Brain microvascular endothelial cell (primary cell): ENCODE measurements at regions not wholly inside any gene's neighbourhood (a gene's known extent, or its start where the extent isn't known, plus 50 kb on each side); places are given as distances from the start of the nearest gene placed in this dataset.

Experiments
- DNase-seq: peaks from one replicate; pipeline ENCODE4 v3.0.0-alpha.2; 2020
- H3K27ac ChIP-seq: fragments of 250-450 bp; sonication (Bioruptor Pico); 2 replicates; pipeline ENCODE4 v1.5.1; 2020; ENCODE audit warnings: mild to moderate bottlenecking, moderate library complexity
- H3K27me3 ChIP-seq: fragments of 250-450 bp; sonication (Bioruptor Pico); replicated peaks from 2 replicates; pipeline ENCODE4 v1.5.1; 2020; ENCODE audit warnings: mild to moderate bottlenecking
- H3K36me3 ChIP-seq: fragments of 250-450 bp; sonication (Bioruptor Pico); replicated peaks from 2 replicates; pipeline ENCODE4 v1.5.1; 2020; ENCODE audit warnings: mild to moderate bottlenecking
- H3K4me3 ChIP-seq: 2 replicates; pipeline ENCODE4 v1.5.1; 2011; ENCODE audit warnings: low read depth, mild to moderate bottlenecking, control low read depth, low read length, moderate library complexity
- in situ Hi-C: cut with HindIII; loops from 2 replicates; pipeline ENCODE4 v1.10.0; 2017; ENCODE audit warnings: low sequenced_read_pairs, low pct_ligation_motif_present
- TF ChIP-seq, protein P1 (sequence below): IDR thresholded peaks from 2 replicates; pipeline ENCODE4 v1.5.1; 2011; ENCODE audit warnings: low read depth, mild to moderate bottlenecking, moderate library complexity, low read length, control low read depth, inconsistent platforms; ENCODE audit errors: missing control alignments

GRCh38 chr4:188414441-188414840 is 275.2 kb downstream of the TRIML1 start:
- Histone ChIP-seq H3K27me3 (no peaks in the 10 kb centered on the region), H3K36me3 (no peaks in the 10 kb centered on the region), H3K27ac (no peak overlapping the region), H3K4me3 (no peak overlapping the region)
- in situ Hi-C loops: no loop called here
- TF ChIP-seq, protein P1, sequence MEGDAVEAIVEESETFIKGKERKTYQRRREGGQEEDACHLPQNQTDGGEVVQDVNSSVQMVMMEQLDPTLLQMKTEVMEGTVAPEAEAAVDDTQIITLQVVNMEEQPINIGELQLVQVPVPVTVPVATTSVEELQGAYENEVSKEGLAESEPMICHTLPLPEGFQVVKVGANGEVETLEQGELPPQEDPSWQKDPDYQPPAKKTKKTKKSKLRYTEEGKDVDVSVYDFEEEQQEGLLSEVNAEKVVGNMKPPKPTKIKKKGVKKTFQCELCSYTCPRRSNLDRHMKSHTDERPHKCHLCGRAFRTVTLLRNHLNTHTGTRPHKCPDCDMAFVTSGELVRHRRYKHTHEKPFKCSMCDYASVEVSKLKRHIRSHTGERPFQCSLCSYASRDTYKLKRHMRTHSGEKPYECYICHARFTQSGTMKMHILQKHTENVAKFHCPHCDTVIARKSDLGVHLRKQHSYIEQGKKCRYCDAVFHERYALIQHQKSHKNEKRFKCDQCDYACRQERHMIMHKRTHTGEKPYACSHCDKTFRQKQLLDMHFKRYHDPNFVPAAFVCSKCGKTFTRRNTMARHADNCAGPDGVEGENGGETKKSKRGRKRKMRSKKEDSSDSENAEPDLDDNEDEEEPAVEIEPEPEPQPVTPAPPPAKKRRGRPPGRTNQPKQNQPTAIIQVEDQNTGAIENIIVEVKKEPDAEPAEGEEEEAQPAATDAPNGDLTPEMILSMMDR: no peak
- DNase-seq: no peak

- Histone ChIP-seq H3K4me3 (no peak overlapping the region), H3K36me3 (no peaks in the 10 kb centered on the region), H3K27me3 (no peaks in the 10 kb centered on the region), H3K27ac (no peak overlapping the region)
- TF ChIP-seq, protein P1: no peak
- no peak for DNase-seq
- in situ Hi-C loops: no loop called here
Measured at GRCh38 chr4:188417181-188417580, 277.9 kb downstream of the TRIML1 start.

GRCh38 chr4:188423039-188423438 is 283.8 kb downstream of the TRIML1 start:
- no peak for DNase-seq
- Histone ChIP-seq H3K4me3 (no peak overlapping the region), H3K27me3 (no peaks in the 10 kb centered on the region), H3K36me3 (no peaks in the 10 kb centered on the region), H3K27ac (no peak overlapping the region)
- TF ChIP-seq, protein P1: no peak
- in situ Hi-C loops: no loop called here

- H3K36me3 ChIP-seq: no peaks in the 10 kb centered on the region
- no peak for DNase-seq
- no peak overlapping the region for H3K4me3 ChIP-seq
- H3K27me3 ChIP-seq: no peaks in the 10 kb centered on the region
- TF ChIP-seq, protein P1: no peak
- no peak overlapping the region for H3K27ac ChIP-seq
- in situ Hi-C loops: no loop called here
Measured at GRCh38 chr4:188428935-188429334, 289.7 kb downstream of the TRIML1 start.

DNA sequence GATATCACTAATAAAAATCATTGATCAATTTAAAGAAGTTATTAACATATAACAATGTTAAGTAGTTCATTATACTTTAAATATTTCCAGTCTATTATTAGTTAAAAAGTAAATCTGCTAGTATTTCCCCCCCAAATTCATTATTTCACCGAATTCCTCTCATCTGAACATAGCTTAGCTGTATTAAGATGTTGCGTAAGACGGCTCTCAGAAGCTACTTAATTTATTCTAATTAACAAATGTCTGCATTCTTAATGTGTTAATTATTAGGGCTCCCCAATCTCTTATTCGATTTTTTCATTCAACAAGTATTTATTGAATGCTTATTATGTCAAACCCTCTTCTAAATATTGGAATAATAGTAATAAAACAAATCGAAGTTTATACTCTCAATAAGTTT is 290.7 kb downstream of the TRIML1 start:
- no peaks in the 10 kb centered on the region for H3K36me3 ChIP-seq
- H3K4me3 ChIP-seq: no peak overlapping the region
- H3K27me3 ChIP-seq: no peaks in the 10 kb centered on the region
- DNase-seq: no peak
- TF ChIP-seq, protein P1: no peak
- no peak overlapping the region for H3K27ac ChIP-seq
- in situ Hi-C loops: no loop called here

GRCh38 chr4:188430384-188430783 is 291.1 kb downstream of the TRIML1 start:
- TF ChIP-seq, protein P1: no peak
- in situ Hi-C loops: no loop called here

More at GRCh38 chr4:188430384-188430783, 291.1 kb downstream of the TRIML1 start:
- no peaks in the 10 kb centered on the region for H3K27me3 ChIP-seq
- no peak overlapping the region for H3K27ac ChIP-seq
- no peak overlapping the region for H3K4me3 ChIP-seq
- no peaks in the 10 kb centered on the region for H3K36me3 ChIP-seq
- DNase-seq: no peak
